ENCODE measurements at regions not wholly inside any gene's neighbourhood (a gene's known extent, or its start where the extent isn't known, plus 50 kb on each side); places are given as distances from the start of the nearest gene placed in this dataset.
"Not testable (repeated sequence)": the region's sequence is repeated elsewhere in the genome, so short reads cannot be mapped to it uniquely, and the experiment has no call there.

GRCh38 chr2:39996653-39997080 lies 217.6 kb upstream of the THUMPD2 start:
- no peak for DNase-seq

GRCh38 chr2:39995005-39995737 lies 216.1 kb upstream of the THUMPD2 start:
- no peak for DNase-seq

- no peak for DNase-seq
Measured at GRCh38 chr2:39994151-39994550, 215.1 kb upstream of the THUMPD2 start.

GRCh38 chr2:39991298-39991697 lies 212.2 kb upstream of the THUMPD2 start:
- DNase-seq, result no peak

- DNase-seq, result no peak
Measured at GRCh38 chr2:39990335-39990900, 211.4 kb upstream of the THUMPD2 start.

- no peak for DNase-seq
Measured at GRCh38 chr2:39989888-39990287, 210.8 kb upstream of the THUMPD2 start.

- no peak for DNase-seq
Measured at GRCh38 chr2:39981883-39982311, 202.8 kb upstream of the THUMPD2 start.

GRCh38 chr2:39975476-39976020 lies 196.5 kb upstream of the THUMPD2 start:
- no peak for DNase-seq

GRCh38 chr2:39968037-39968436 lies 189.0 kb upstream of the THUMPD2 start:
- no peak for DNase-seq

- DNase-seq, result not testable (repeated sequence)
Measured at GRCh38 chr2:39960681-39961080, 181.6 kb upstream of the THUMPD2 start.

- DNase-seq, result no peak
Measured at GRCh38 chr2:39954346-39954745, 175.3 kb upstream of the THUMPD2 start.

- no peak for DNase-seq
Measured at GRCh38 chr2:39949131-39949530, 170.1 kb upstream of the THUMPD2 start.

- no peak for DNase-seq
Measured at GRCh38 chr2:39948016-39948719, 169.1 kb upstream of the THUMPD2 start.

- DNase-seq, result peak in 1 of 2 experiments; percentile 16
Measured at GRCh38 chr2:39947294-39948015, 168.4 kb upstream of the THUMPD2 start.

- DNase-seq, result no peak
Measured at GRCh38 chr2:39942950-39943349, 163.9 kb upstream of the THUMPD2 start.

GRCh38 chr2:39938035-39938835 lies 159.2 kb upstream of the THUMPD2 start:
- no peak for DNase-seq

- DNase-seq, result no peak
Measured at GRCh38 chr2:39937621-39938020, 158.6 kb upstream of the THUMPD2 start.

- no peak for DNase-seq
Measured at GRCh38 chr2:39934851-39935250, 155.8 kb upstream of the THUMPD2 start.

GRCh38 chr2:39933196-39933595 lies 154.1 kb upstream of the THUMPD2 start:
- DNase-seq, result no peak

GRCh38 chr2:39932198-39932597 lies 153.1 kb upstream of the THUMPD2 start:
- no peak for DNase-seq

GRCh38 chr2:39930175-39930917 lies 151.3 kb upstream of the THUMPD2 start:
- DNase-seq, result no peak
